RWPE2 (cell line): ENCODE measurements at regions not wholly inside any gene's neighbourhood (a gene's known extent, or its start where the extent isn't known, plus 50 kb on each side); places are given as distances from the start of the nearest gene placed in this dataset.
A peak's percentile ranks its signal among the peaks of the same experiment; 100 is the strongest.

Source experiments
- ATAC-seq: fragments of 200-7000 bp; cut with Tn5 transposase; 3 replicates; pipeline ENCODE4 v1.9.1; 2021; ENCODE audit warnings: low read depth
- DNase-seq: peaks from one replicate; pipeline ENCODE4 v3.0.0-alpha.2; 2020; ENCODE audit warnings: low spot score
- H3K27ac ChIP-seq: fragments of 450-650 bp; 2 replicates; pipeline ENCODE4 v1.5.1; 2017; ENCODE audit warnings: mild to moderate bottlenecking; ENCODE audit not compliant: poor library complexity, severe bottlenecking
- H3K27me3 ChIP-seq: fragments of 250-450 bp; sonication (Bioruptor Pico); 2 replicates; pipeline ENCODE4 v1.5.1; 2021; ENCODE audit warnings: mild to moderate bottlenecking, moderate library complexity; ENCODE audit not compliant: insufficient read depth, poor library complexity, severe bottlenecking
- H3K36me3 ChIP-seq: fragments of 250-450 bp; sonication (Bioruptor Pico); 2 replicates; pipeline ENCODE4 v1.5.1; 2020; ENCODE audit warnings: low read depth, mild to moderate bottlenecking, moderate library complexity
- H3K4me1 ChIP-seq: fragments of 250-450 bp; sonication (Bioruptor Pico); 2 replicates; pipeline ENCODE4 v1.5.1; 2021; ENCODE audit warnings: mild to moderate bottlenecking, moderate library complexity; ENCODE audit not compliant: insufficient read depth, poor library complexity, severe bottlenecking
- H3K4me3 ChIP-seq: fragments of 250-450 bp; sonication (Bioruptor Pico); 2 replicates; pipeline ENCODE4 v1.5.1; 2021; ENCODE audit warnings: mild to moderate bottlenecking, moderate library complexity; ENCODE audit not compliant: severe bottlenecking
- H3K9me3 ChIP-seq: fragments of 250-450 bp; sonication (Bioruptor Pico); 2 replicates; pipeline ENCODE4 v1.5.1; 2021; ENCODE audit warnings: mild to moderate bottlenecking, moderate library complexity; ENCODE audit not compliant: severe bottlenecking
- TF ChIP-seq, protein P1 (sequence below): fragments of 450-650 bp; IDR thresholded peaks from one replicate; pipeline ENCODE4 v1.5.1; 2017; ENCODE audit warnings: mild to moderate bottlenecking, moderate library complexity; ENCODE audit not compliant: poor library complexity, severe bottlenecking

DNA sequence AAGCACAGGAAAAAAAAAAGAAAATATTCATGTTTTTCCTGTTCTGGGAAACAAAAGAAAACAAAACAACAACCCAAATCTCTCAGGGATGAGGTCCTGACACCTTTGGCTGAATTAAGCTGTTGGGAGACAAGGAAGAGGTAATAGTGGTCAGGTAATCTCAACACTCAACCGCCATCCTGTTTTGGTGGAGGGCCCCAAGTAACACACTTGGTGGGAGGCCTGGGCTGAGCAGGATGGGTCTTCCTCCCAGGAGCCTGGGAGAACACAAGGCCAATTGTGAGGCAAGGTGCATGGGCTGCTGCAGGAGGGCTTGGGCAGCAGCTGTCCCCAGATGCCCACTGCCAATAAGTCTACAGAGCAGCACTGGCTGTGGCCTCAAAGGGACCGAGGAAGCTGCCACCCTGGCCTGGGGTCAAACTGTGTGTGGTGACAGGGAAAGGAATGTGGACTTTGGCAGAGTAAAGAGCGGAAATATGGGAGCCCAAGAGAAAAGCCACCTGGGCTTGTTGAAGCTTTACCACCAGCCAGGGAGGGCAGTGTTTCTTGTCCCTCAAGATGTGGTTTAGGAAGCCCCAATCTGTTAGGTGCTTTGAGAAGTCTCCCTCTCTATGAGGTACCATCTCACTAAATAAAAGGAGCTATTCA, 93.5 kb upstream of the SLC25A13 start:
- Histone ChIP-seq H3K4me1 (no peaks in the 10 kb centered on the region), H3K27me3 (no peaks in the 10 kb centered on the region), H3K9me3 (no peaks in the 10 kb centered on the region), H3K36me3 (no peaks in the 10 kb centered on the region), H3K27ac (no peak overlapping the region), H3K4me3 (no peak overlapping the region)
- TF ChIP-seq, protein P1, sequence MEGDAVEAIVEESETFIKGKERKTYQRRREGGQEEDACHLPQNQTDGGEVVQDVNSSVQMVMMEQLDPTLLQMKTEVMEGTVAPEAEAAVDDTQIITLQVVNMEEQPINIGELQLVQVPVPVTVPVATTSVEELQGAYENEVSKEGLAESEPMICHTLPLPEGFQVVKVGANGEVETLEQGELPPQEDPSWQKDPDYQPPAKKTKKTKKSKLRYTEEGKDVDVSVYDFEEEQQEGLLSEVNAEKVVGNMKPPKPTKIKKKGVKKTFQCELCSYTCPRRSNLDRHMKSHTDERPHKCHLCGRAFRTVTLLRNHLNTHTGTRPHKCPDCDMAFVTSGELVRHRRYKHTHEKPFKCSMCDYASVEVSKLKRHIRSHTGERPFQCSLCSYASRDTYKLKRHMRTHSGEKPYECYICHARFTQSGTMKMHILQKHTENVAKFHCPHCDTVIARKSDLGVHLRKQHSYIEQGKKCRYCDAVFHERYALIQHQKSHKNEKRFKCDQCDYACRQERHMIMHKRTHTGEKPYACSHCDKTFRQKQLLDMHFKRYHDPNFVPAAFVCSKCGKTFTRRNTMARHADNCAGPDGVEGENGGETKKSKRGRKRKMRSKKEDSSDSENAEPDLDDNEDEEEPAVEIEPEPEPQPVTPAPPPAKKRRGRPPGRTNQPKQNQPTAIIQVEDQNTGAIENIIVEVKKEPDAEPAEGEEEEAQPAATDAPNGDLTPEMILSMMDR, result peak; percentile 40
- ATAC-seq (no peak), DNase-seq (no peak)

DNA sequence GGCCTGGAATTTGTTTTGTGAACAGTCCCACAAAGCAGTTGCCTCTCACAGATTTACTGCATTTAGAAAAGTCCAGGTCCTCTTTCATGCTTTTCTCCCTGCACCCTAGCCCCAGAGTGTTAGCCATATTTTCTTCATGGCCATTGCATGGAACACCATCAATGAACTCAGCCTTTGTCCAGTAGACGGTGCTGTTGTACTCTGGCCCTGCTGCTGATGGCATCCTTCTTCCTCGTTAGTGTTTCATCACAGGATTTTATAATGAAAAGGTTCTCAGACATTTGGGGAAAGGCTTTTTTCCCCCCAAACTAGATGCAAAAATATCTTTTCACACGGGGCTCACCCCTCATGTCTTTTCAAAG, 93.0 kb upstream of the SLC25A13 start:
- TF ChIP-seq, protein P1, result peak; percentile 80
- Histone ChIP-seq H3K4me3 (no peak overlapping the region), H3K9me3 (no peaks in the 10 kb centered on the region), H3K4me1 (no peaks in the 10 kb centered on the region), H3K27me3 (no peaks in the 10 kb centered on the region), H3K36me3 (no peaks in the 10 kb centered on the region), H3K27ac (no peak overlapping the region)
- DNase-seq (no peak), ATAC-seq (peak; percentile 66; the same call in 2 of the 3 replicates)

DNA sequence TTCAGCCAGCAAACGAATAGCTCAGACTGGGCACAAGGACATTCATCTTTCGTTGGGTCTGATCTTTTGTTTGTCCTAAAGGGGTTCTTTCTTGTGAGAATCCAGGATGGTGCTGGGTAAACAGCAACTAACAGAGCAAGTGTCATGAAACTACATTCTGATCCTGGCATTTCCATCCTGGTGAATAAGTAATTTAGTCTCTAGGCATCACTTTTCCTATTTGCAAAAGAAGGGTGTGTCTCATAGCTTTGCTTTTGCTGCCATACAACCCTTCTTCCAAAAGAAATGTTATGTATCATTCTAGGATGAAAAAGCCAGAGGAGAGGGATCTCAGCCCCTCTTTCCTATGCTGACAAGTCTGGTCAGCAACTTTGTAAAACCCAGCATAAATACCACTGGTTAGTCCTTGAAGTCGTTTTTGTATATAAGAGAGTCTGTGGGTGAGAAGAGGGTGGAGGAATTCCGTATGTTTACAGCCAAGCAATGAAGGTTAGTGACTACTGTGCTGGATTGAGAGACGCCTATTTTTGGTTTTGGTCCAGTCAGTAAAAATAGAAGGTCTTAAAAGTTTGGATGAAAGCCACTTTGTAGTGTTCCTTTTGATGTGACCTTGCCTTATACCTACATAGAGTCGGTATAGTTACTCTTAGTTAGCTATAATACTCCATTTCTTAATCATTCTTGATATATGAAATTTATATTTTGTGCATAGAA, 88.4 kb upstream of the SLC25A13 start:
- no peaks in the 10 kb centered on the region for H3K36me3 ChIP-seq
- no peak overlapping the region for H3K4me3 ChIP-seq
- H3K27me3 ChIP-seq, result no peaks in the 10 kb centered on the region
- DNase-seq, result no peak
- TF ChIP-seq, protein P1, result no peak
- no peak overlapping the region for H3K27ac ChIP-seq
- no peaks in the 10 kb centered on the region for H3K9me3 ChIP-seq
- no peaks in the 10 kb centered on the region for H3K4me1 ChIP-seq
- no peak for ATAC-seq

DNA sequence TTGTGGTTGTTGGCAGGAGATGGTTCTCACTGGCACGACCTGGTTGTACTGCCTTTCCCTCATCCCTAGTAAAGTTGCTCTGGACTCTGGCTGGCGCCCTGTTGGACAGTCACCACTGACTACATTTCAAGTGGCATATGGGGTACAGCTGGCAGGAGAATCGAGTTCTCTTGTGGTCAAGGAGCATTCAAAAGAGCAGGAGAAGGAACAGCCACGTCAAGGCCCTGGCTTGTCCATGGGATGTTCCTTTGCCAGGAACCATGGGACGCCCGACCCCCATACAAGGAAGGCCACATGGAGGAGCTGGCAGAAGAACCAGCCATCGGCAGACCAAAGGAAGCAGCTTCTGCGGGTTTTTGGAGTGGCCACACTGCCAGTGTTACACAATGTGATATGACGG, 87.0 kb upstream of the SLC25A13 start:
- Histone ChIP-seq H3K27me3 (no peaks in the 10 kb centered on the region), H3K27ac (no peak overlapping the region), H3K4me3 (no peak overlapping the region), H3K4me1 (no peaks in the 10 kb centered on the region), H3K36me3 (no peaks in the 10 kb centered on the region), H3K9me3 (no peaks in the 10 kb centered on the region)
- ATAC-seq (no peak), DNase-seq (no peak)
- TF ChIP-seq, protein P1, result no peak

DNA sequence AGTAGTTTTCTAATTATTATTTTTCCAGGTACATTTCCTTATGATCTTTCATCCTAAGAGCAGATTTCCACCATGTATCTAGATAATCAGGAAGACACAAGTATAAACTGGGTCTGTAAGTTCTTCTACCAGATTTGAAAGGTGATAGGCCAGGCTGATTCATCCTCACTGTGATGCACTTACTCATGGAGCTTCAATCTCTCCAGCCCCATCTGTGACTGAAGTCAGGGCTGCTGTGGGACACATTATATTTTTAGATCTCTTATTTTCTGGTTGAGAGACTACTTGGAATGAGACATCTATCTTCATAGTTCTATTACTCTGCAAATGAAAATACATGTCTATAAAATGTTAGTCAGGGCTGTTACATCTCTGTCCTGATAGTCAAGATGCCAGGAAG, 85.5 kb upstream of the SLC25A13 start:
- no peak for DNase-seq
- no peaks in the 10 kb centered on the region for H3K36me3 ChIP-seq
- H3K9me3 ChIP-seq, result no peaks in the 10 kb centered on the region
- TF ChIP-seq, protein P1, result no peak
- no peak overlapping the region for H3K27ac ChIP-seq
- no peaks in the 10 kb centered on the region for H3K4me1 ChIP-seq
- H3K27me3 ChIP-seq, result no peaks in the 10 kb centered on the region
- peak; percentile 64; the same call in 1 of the 3 replicates for ATAC-seq
- no peak overlapping the region for H3K4me3 ChIP-seq
